RWPE2 (cell line): ENCODE measurements at regions not wholly inside any gene's neighbourhood (a gene's known extent, or its start where the extent isn't known, plus 50 kb on each side); places are given as distances from the start of the nearest gene placed in this dataset.

ENCODE experiments used
- ATAC-seq: fragments of 200-7000 bp; cut with Tn5 transposase; 3 replicates; pipeline ENCODE4 v1.9.1; 2021; ENCODE audit warnings: low read depth
- DNase-seq: peaks from one replicate; pipeline ENCODE4 v3.0.0-alpha.2; 2020; ENCODE audit warnings: low spot score
- H3K27ac ChIP-seq: fragments of 450-650 bp; 2 replicates; pipeline ENCODE4 v1.5.1; 2017; ENCODE audit warnings: mild to moderate bottlenecking; ENCODE audit not compliant: poor library complexity, severe bottlenecking
- H3K27me3 ChIP-seq: fragments of 250-450 bp; sonication (Bioruptor Pico); 2 replicates; pipeline ENCODE4 v1.5.1; 2021; ENCODE audit warnings: mild to moderate bottlenecking, moderate library complexity; ENCODE audit not compliant: insufficient read depth, poor library complexity, severe bottlenecking
- H3K36me3 ChIP-seq: fragments of 250-450 bp; sonication (Bioruptor Pico); 2 replicates; pipeline ENCODE4 v1.5.1; 2020; ENCODE audit warnings: low read depth, mild to moderate bottlenecking, moderate library complexity
- H3K4me1 ChIP-seq: fragments of 250-450 bp; sonication (Bioruptor Pico); 2 replicates; pipeline ENCODE4 v1.5.1; 2021; ENCODE audit warnings: mild to moderate bottlenecking, moderate library complexity; ENCODE audit not compliant: insufficient read depth, poor library complexity, severe bottlenecking
- H3K4me3 ChIP-seq: fragments of 250-450 bp; sonication (Bioruptor Pico); 2 replicates; pipeline ENCODE4 v1.5.1; 2021; ENCODE audit warnings: mild to moderate bottlenecking, moderate library complexity; ENCODE audit not compliant: severe bottlenecking
- H3K9me3 ChIP-seq: fragments of 250-450 bp; sonication (Bioruptor Pico); 2 replicates; pipeline ENCODE4 v1.5.1; 2021; ENCODE audit warnings: mild to moderate bottlenecking, moderate library complexity; ENCODE audit not compliant: severe bottlenecking
- CTCF ChIP-seq: fragments of 450-650 bp; IDR thresholded peaks from one replicate; pipeline ENCODE4 v1.5.1; 2017; ENCODE audit warnings: mild to moderate bottlenecking, moderate library complexity; ENCODE audit not compliant: poor library complexity, severe bottlenecking

- Histone ChIP-seq H3K4me3 (no peak overlapping the region), H3K9me3 (no peaks in the 10 kb centered on the region), H3K4me1 (no peaks in the 10 kb centered on the region), H3K36me3 (no peaks in the 10 kb centered on the region), H3K27ac (no peak overlapping the region), H3K27me3 (no peaks in the 10 kb centered on the region)
- no peak for TF ChIP-seq CTCF
- DNase-seq = no peak
- peak; percentile 92 for ATAC-seq
Observed at GRCh38 chr2:60354713-60355112, 198.7 kb downstream of the BCL11A start.

- ATAC-seq (no peak), DNase-seq (no peak)
- no peak for TF ChIP-seq CTCF
- no peak overlapping the region for H3K4me3 ChIP-seq
- H3K9me3 ChIP-seq = no peaks in the 10 kb centered on the region
- H3K4me1 ChIP-seq = no peaks in the 10 kb centered on the region
- H3K27me3 ChIP-seq = no peaks in the 10 kb centered on the region
- H3K36me3 ChIP-seq = no peaks in the 10 kb centered on the region
- no peak overlapping the region for H3K27ac ChIP-seq
Observed at GRCh38 chr2:60353863-60354262, 199.6 kb downstream of the BCL11A start.

GRCh38 chr2:60353406-60353800 is 200.1 kb downstream of the BCL11A start:
- no peak for DNase-seq
- H3K27me3 ChIP-seq = no peaks in the 10 kb centered on the region
- no peaks in the 10 kb centered on the region for H3K36me3 ChIP-seq
- no peak for ATAC-seq
- no peak overlapping the region for H3K4me3 ChIP-seq
- no peaks in the 10 kb centered on the region for H3K9me3 ChIP-seq
- H3K27ac ChIP-seq = no peak overlapping the region
- no peaks in the 10 kb centered on the region for H3K4me1 ChIP-seq
- no peak for TF ChIP-seq CTCF

GRCh38 chr2:60352491-60353405 is 200.7 kb downstream of the BCL11A start:
- TF ChIP-seq CTCF = no peak
- no peak for DNase-seq
- Histone ChIP-seq H3K4me3 (no peak overlapping the region), H3K4me1 (no peaks in the 10 kb centered on the region), H3K27ac (no peak overlapping the region), H3K9me3 (no peaks in the 10 kb centered on the region), H3K36me3 (no peaks in the 10 kb centered on the region), H3K27me3 (no peaks in the 10 kb centered on the region)
- ATAC-seq = no peak

GRCh38 chr2:60351802-60352201 is 201.7 kb downstream of the BCL11A start:
- no peaks in the 10 kb centered on the region for H3K27me3 ChIP-seq
- H3K27ac ChIP-seq = no peak overlapping the region
- TF ChIP-seq CTCF = no peak
- H3K4me3 ChIP-seq = no peak overlapping the region
- DNase-seq (no peak), ATAC-seq (no peak)
- H3K36me3 ChIP-seq = no peaks in the 10 kb centered on the region
- H3K4me1 ChIP-seq = no peaks in the 10 kb centered on the region
- H3K9me3 ChIP-seq = no peaks in the 10 kb centered on the region
